ENCODE measurements at regions not wholly inside any gene's neighbourhood (a gene's known extent, or its start where the extent isn't known, plus 50 kb on each side); places are given as distances from the start of the nearest gene placed in this dataset.
"Not testable (repeated sequence)": the region's sequence is repeated elsewhere in the genome, so short reads cannot be mapped to it uniquely, and the experiment has no call there.

DNA sequence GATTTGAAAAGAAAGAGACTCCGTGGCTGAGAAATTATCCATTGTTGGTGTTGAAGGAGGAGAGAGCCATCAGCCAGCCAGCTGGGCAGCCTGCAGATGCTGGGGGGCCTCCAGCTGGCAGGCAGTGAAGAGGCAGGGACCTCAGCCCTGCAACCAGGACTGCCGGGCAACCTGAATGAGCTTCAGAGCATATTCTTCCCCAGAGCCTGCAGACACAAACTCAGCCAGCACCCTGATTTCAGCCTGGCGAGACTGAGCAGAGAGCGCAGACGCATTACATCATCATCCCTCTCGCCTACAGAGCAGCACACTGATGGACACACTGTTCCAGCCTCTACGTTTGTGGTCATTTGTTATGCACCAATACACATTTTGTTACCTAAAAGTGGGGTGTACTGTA lies 150.7 kb upstream of the RAB6C start:
- ChIA-PET POLR2A (no interaction called here), CTCF (no interaction called here)
- TF ChIP-seq, protein P1, sequence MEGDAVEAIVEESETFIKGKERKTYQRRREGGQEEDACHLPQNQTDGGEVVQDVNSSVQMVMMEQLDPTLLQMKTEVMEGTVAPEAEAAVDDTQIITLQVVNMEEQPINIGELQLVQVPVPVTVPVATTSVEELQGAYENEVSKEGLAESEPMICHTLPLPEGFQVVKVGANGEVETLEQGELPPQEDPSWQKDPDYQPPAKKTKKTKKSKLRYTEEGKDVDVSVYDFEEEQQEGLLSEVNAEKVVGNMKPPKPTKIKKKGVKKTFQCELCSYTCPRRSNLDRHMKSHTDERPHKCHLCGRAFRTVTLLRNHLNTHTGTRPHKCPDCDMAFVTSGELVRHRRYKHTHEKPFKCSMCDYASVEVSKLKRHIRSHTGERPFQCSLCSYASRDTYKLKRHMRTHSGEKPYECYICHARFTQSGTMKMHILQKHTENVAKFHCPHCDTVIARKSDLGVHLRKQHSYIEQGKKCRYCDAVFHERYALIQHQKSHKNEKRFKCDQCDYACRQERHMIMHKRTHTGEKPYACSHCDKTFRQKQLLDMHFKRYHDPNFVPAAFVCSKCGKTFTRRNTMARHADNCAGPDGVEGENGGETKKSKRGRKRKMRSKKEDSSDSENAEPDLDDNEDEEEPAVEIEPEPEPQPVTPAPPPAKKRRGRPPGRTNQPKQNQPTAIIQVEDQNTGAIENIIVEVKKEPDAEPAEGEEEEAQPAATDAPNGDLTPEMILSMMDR (IDR thresholded peaks at IDR 0.05; ENCODE audit: insufficient read depth, low read length, missing control alignments) = no peak
- DNase-seq (ENCODE audit: low read depth, low spot score) = no peak
- no peak overlapping the region for H3K4me3 ChIP-seq (ENCODE audit: low read depth, low read length)

DNA sequence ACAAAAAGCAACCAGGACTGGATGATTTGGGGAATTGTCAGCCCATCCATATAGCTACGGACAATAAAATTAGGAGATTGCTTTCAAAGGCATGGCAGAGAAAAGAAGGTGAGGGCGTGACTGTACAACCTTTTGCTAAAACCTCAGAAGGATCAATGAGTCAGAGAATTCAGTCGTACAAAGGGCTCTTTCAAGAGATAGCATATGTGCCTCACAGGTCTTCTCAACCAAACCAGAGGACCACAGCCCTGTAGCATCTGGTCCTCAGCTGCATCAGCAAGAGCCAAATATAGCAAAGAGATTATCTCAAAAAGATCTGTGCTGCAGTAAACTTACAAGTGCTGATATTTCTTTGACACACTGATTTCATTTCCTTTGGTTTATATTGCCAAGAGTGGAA lies 149.9 kb upstream of the RAB6C start:
- no peak for DNase-seq (ENCODE audit: low read depth, low spot score)
- ChIA-PET CTCF (no interaction called here), POLR2A (no interaction called here)
- TF ChIP-seq, protein P1 (IDR thresholded peaks at IDR 0.05; ENCODE audit: insufficient read depth, low read length, missing control alignments) = no peak
- H3K4me3 ChIP-seq (ENCODE audit: low read depth, low read length) = no peak overlapping the region

DNA sequence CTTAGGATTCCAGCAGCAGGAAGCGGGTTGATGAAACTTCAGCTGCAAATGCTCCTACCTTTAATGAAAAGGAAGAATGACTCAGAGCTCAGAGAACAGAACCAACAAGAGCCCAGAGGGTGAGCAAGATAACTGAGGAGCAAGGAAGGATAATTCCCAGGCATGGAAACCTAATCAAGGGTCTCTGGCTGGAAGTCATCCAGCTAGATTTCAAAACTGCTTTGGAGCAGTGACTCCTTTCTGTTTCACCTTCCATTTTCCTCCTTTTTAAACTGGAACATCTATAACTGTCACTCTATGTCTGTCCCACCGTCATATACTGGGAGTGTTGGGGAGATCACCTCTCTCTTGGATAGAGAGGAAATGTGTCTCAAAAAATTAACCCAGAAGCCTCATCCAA lies 148.4 kb upstream of the RAB6C start:
- no peak for DNase-seq (ENCODE audit: low read depth, low spot score)
- no peak overlapping the region for H3K4me3 ChIP-seq (ENCODE audit: low read depth, low read length)
- TF ChIP-seq, protein P1 (IDR thresholded peaks at IDR 0.05; ENCODE audit: insufficient read depth, low read length, missing control alignments) = no peak
- ChIA-PET CTCF (no interaction called here), POLR2A (no interaction called here)

DNA sequence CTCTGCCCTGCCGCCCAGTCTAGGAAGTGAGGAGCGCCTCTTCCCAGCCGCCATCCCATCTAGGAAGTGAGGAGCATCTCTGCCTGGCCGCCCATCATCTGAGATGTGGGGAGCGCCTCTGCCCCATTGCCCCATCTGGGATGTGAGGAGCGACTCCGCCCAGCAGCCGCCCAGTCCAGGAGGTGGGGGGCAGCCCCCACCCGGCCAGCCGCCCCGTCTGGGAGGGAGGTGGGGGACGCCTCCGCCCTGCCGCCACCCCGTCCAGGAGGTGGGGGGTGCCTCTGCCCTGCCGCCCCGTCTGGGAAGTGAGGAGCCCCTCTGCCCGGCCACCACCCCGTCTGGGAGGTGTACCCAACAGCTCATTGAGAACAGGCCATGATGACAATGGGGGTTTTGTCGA lies 146.0 kb upstream of the RAB6C start:
- CTCF ChIA-PET = not testable (repeated sequence)

DNA sequence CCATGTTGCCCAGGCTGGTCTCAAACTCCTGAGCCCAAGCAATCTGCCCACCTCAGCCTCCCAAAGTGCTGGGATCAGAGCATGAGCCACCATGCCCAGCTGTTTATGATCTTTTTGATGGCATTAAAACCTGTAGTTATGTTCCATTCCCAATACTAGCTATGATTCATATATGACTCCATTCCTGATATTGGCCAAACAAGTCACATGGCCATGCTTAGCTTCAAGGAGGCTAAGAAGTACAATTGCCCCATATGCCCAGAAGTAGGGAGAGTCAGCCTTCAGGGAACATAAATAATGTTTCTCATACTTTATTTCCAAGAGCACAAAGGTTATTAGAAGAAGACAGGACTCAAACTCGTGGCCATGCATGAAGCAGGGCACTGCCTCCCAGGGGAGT lies 132.4 kb upstream of the RAB6C start:
- TF ChIP-seq, protein P1 (IDR thresholded peaks at IDR 0.05; ENCODE audit: insufficient read depth, low read length, missing control alignments) = no peak
- CTCF ChIA-PET = interaction anchor here (1.0 to 1.1 kb wide), 2 partner anchors 1675 to 1783 kb away, joined by 4 to 5 read pairs; no protein-coding TSS in a partner anchor
- DNase-seq (ENCODE audit: low read depth, low spot score) = no peak
- POLR2A ChIA-PET = no interaction called here
- H3K4me3 ChIP-seq (ENCODE audit: low read depth, low read length) = no peak overlapping the region

More for the DNA sequence above, 146.0 kb upstream of the RAB6C start:
- DNase-seq (ENCODE audit: low read depth, low spot score); H3K4me3 ChIP-seq (ENCODE audit: low read depth, low read length); POLR2A ChIA-PET: not testable (repeated sequence)

DNA sequence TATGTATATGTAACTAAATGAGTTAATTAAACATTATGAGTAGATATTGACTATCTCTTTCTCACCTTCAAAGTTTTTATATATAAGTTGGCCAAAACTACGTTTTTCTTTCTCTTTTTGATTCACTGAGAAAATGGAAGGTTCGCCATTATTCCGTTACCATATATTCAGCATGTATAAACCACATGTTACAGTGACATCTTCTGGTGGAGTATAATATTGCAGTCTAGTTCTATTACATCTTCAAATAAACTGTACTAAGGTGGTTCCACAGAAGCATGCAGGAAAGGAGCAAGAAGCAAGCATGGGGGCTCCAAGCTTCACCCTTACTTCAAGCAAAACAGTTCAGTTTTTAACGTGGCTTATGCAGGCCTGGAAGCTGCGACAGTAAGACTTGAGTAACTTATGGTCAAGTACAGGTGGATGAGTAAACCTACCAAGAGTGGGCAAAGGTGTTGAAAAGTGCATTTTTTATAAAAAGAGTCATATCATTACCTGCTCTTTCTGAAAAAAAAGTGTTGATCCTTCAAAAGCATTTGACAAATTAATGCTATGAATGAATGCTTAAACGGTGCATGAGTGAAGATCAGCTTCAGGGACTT lies 129.8 kb upstream of the RAB6C start:
- TF ChIP-seq, protein P1 (IDR thresholded peaks at IDR 0.05; ENCODE audit: insufficient read depth, low read length, missing control alignments) = peak; percentile 50
- DNase-seq (ENCODE audit: low read depth, low spot score) = peak; percentile 33
- ChIA-PET POLR2A (no interaction called here), CTCF (interaction anchor here (0.6 to 1.8 kb wide), 8 partner anchors 11 to 1678 kb away, joined by 3 to 4 read pairs (median 4); no protein-coding TSS in a partner anchor)
- no peak overlapping the region for H3K4me3 ChIP-seq (ENCODE audit: low read depth, low read length)

DNA sequence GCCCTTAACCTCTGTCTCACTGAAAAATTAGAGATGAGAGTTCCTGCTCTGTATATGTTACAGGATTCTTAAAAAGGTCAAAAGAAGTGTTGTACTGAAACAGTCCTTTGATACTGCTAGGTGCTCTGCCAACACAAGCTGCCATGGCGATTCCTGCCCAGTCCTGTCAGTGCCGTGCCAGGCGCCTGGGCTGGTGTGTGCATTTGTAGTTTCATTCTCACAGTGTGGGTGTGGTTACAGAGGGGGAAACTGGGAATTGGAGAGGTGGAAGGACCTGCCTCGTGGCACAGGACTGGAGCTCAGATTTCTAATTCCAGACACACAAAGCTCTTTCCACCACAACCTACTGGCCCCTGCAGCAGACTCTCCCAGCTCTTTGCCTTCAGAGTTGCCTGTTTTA lies 122.3 kb upstream of the RAB6C start:
- TF ChIP-seq, protein P1 (IDR thresholded peaks at IDR 0.05; ENCODE audit: insufficient read depth, low read length, missing control alignments) = no peak
- ChIA-PET CTCF (interaction anchor here (0.6 kb wide), 1 partner anchor 1782 kb away, joined by 3 read pairs; no protein-coding TSS in a partner anchor), POLR2A (no interaction called here)
- H3K4me3 ChIP-seq (ENCODE audit: low read depth, low read length) = no peak overlapping the region
- DNase-seq (ENCODE audit: low read depth, low spot score) = no peak

Data from AG04449 (cell line).